GM12801 (cell line): ENCODE measurements at regions not wholly inside any gene's neighbourhood (a gene's known extent, or its start where the extent isn't known, plus 50 kb on each side); places are given as distances from the start of the nearest gene placed in this dataset.

Source experiments
- TF ChIP-seq, protein P1 (sequence below): IDR thresholded peaks from one replicate; pipeline ENCODE4 v1.5.1; 2011; ENCODE audit warnings: control low read depth; ENCODE audit not compliant: insufficient read length; ENCODE audit errors: extremely low read depth

DNA sequence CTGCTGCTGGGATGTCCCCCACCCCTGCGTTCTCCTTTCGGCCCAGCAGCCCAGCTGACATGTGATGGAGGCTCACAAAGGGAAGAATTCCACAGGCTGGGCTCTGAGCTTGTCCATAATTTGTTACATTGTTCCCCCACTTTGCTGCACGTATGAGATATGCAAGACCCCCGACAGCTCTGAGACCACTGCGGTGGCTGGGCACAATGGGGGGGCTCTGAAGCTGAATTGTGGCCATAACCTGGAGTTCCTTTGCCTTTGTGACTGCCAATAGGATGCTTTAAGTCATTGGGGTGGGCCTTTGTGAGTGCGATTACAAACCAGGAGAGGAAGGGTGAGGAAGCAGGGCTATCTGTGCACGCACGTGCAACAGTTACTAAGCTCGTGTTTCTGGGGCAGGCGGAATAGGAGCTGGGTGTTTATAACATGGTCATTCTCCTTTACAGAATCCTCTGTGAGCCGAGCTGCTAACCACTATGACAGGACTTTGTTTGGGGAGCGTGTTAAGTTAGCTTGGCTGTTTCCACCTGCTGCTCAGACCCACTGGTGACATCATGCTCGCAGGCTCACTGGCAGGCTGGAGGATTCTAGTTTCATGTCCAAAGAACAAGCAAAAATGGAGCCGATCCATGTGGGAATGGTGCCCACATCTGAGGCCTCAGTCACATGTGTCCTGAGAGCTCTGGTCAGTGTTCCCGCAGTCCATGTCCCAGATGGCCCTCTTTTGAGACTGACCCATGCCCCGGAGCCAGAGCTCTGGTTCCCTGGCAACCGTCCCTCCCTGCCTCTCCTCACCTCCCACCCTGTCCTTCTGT, 208.3 kb upstream of the SALL1 start:
- TF ChIP-seq, protein P1, sequence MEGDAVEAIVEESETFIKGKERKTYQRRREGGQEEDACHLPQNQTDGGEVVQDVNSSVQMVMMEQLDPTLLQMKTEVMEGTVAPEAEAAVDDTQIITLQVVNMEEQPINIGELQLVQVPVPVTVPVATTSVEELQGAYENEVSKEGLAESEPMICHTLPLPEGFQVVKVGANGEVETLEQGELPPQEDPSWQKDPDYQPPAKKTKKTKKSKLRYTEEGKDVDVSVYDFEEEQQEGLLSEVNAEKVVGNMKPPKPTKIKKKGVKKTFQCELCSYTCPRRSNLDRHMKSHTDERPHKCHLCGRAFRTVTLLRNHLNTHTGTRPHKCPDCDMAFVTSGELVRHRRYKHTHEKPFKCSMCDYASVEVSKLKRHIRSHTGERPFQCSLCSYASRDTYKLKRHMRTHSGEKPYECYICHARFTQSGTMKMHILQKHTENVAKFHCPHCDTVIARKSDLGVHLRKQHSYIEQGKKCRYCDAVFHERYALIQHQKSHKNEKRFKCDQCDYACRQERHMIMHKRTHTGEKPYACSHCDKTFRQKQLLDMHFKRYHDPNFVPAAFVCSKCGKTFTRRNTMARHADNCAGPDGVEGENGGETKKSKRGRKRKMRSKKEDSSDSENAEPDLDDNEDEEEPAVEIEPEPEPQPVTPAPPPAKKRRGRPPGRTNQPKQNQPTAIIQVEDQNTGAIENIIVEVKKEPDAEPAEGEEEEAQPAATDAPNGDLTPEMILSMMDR = no peak

DNA sequence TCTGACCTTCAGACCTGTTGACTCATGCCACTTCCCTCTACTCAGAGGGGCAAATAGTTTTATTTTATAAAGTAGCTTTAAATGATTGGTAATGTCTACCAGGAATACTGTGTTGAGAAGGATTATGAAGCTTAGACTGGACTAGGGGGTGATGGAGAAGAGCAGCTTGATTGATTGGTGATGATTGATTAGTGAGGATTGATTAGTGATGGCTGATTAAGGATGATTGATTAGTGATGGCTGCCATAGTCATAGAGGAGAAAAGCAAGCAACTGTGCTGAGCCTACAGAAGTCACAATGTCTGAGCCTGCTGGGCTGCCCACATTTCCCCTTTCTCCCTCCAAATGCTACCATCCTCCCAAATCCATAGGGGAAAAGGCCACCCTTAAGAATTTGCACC, 206.8 kb upstream of the SALL1 start:
- TF ChIP-seq, protein P1 = no peak

DNA sequence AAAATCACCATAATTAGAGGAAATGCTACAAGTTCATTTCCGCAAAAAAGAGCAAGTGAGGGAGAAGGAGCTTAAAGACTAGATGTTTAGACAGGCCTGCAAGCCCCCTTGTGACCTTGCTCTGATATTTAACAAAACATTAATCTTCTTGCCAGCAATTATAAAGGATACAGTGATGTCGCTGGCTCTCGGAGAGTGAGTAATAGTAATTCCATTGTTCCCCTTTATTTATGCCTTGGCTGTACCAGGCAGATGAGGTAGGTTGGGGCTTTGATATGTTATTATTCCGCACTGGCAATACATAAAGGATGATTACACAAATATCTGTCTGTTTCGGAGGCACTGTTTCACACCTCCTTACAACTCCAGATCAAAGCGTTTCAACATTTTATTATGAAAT, 204.8 kb upstream of the SALL1 start:
- TF ChIP-seq, protein P1 = no peak

DNA sequence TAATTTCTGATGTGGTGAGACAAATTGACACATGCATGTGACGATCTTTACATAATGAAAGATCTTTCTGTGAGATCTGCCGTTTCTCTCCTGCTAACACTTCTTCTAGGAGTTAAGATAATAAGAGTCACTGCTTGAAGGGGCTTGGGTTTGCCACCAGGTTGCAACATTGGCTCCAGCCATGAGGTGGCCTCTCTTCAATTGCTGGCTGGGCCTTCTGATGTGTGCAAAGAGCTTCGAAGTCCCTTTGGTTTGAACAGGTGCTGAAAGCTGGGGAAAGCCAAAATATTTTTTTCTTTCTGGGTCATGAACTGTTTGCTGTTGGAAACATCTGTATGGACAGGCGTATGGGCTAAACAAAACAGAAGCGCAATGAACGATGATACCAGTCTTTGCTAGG, 204.1 kb upstream of the SALL1 start:
- TF ChIP-seq, protein P1 = no peak

DNA sequence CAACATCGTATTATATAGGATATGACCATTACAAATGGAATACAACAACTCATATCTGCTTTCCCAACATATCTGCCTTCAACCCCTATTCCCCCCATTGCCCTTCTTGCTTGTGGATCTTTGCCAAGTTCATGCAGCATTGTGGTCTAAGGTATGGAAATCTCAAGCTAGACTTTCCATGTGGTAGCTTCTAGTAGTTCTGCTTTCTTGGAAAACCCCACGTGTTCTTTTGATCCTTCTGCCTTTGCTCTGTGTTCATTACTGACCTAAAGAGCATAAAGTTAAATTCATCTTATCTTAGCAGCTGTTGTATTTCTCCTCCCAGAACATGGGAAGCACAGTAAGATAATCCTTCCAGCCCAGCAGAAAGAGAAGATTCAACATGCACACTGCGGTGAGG, 202.0 kb upstream of the SALL1 start:
- TF ChIP-seq, protein P1 = no peak

DNA sequence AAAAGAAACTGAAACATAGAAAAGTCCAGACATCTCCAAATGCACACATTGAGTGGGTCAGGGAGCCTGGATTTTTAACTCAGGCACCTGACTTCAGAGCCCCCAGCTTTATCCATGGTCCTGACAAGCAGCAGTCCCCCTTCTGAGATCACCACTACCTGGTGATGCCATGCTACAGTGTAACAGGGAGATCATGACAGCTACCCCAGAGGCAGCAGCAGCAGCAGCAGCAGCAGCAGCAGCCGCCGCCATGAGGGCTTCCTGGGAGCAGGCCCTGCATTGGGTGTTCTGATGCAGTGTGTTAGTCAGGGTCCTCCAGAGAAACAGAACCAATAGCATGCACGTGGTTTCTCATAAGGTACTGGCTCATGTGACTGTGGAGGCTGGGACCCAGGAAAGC, 198.6 kb upstream of the SALL1 start:
- TF ChIP-seq, protein P1 = no peak

DNA sequence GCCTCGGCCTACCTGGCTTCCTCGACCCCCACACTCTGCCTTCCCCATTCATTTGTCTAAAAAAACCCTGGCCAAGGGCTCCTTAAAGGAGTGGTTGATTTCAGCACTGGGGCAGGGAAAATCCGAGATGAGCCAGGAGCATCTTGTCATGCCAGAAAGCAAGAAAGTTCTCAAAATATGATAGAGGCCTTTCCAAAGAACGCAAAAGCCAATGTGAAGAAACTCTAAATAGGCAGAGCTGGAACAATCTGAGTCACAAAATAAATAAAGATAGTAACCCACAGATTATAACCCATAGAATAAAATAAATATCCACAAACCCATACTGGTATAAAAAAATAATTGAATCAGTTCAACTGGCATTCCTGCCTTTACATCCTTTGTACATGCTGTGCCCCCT, 192.3 kb upstream of the SALL1 start:
- TF ChIP-seq, protein P1 = no peak
